Right renal cortex interstitium (tissue), 3 donors: ENCODE measurements at regions not wholly inside any gene's neighbourhood (a gene's known extent, or its start where the extent isn't known, plus 50 kb on each side); places are given as distances from the start of the nearest gene placed in this dataset.
"Not testable (repeated sequence)": the region's sequence is repeated elsewhere in the genome, so short reads cannot be mapped to it uniquely, and the experiment has no call there.

Source experiments
- DNase-seq, 3 donors: peaks; one replicate each; pipeline ENCODE4 v3.0.0-alpha.2; 2013; ENCODE audit warnings: low read depth in 3 of 3, low spot score in 2 of 3

DNA sequence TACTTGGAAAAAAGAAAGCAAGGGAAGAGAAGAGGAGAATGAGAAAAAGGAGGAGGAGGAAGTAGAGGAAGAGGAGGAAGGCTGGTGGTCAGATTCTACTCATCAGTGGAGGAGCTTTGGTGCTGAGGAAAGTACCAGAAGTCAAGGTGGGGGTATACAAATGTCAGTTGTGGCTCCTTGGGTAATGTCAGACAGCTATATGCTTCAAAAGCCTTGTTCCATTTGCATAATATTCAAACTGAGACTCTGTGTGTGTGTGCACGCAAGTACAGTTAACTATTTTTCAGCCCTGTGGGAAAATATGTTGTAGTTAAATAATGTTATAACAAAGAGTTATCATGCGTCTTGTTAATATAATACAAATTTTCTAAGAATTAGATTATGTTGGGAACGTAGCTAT lies 609.7 kb downstream of the PDCD6IP start:
- DNase-seq = no peak

GRCh38 chr3:34411596-34411995 lies 613.2 kb downstream of the PDCD6IP start:
- DNase-seq = no peak

DNA sequence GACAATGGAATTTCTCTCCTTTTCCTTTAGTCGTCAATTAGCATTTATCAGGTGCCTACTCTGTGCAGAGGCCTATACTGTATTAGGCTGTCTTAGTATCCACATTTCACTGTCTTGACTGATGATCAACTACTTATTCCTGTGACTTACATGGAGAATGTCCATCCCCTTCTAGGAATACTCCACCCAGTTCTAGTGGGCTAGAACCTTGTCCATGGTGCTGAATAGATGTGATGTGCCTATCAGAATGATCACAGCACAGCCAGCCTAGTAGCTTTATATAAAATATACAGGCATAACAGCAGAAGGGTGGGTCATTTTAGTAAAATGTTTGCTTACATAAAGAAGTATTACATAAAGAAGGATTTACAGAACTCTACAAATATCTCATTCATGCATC lies 621.4 kb downstream of the PDCD6IP start:
- peak in 2 of 3 donors; percentile 19 to 24 for DNase-seq

DNA sequence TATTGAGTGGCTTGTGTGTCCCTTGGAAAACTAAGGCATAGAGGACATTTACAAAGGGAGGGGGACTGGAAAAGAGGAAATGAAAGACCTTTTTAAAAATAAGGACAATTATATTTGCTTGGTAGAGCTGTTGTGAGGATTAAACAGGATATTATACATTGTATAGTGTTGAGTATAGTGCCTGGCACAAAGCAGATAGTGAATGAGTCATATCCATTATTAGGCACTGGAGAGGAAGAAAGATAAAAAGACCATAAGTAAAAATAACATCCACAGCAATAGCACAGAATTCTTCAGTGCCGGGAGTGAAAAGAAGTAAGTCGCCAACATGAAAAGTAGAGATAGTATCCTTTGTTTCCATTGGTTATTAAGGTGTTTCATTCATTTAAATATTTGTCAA lies 623.3 kb downstream of the PDCD6IP start:
- no peak for DNase-seq

- no peak for DNase-seq
Measured at GRCh38 chr3:34439796-34440195, 641.4 kb downstream of the PDCD6IP start.

DNA sequence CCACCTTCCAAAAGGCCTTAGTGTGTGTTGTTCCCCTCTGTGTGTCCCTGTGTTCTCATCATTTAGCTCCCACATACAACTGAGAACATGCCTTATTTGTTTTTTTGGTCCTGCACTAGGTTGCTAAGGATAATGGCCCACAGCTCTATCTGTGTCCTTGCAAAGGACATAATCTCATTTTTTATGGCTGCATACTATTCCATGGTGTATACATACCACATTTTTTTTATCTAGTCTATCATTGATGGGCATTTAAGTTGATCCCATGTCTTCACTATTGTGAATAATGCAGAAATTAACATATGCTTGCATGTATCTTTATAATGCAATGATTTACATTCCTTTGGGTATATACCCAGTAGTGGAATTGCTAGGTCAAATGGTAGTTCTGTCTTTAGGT lies 645.7 kb downstream of the PDCD6IP start:
- DNase-seq = no peak

GRCh38 chr3:34449305-34449704 lies 650.9 kb downstream of the PDCD6IP start:
- no peak for DNase-seq

DNA sequence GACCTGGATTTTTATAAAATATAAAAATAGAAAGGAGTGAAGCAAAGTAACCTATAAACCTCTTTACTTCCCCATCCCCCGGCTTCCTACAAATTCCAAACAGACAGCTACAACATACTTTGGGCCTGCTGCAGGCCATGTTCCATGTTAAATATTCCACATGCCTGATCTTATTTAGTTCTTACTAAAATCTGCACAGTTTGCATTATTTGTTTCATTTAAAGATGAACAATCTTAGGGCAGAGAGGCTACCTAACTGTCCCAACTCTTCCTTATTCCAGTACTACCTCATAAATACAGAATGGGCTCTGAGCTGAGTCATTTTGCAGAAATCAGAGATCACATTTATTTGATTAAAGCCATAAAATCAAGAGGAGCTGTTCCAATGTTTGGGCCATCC lies 665.0 kb downstream of the PDCD6IP start:
- DNase-seq = no peak

GRCh38 chr3:34464646-34465045 lies 666.2 kb downstream of the PDCD6IP start:
- no peak for DNase-seq

GRCh38 chr3:34475851-34476250 lies 677.4 kb downstream of the PDCD6IP start:
- DNase-seq = no peak

DNA sequence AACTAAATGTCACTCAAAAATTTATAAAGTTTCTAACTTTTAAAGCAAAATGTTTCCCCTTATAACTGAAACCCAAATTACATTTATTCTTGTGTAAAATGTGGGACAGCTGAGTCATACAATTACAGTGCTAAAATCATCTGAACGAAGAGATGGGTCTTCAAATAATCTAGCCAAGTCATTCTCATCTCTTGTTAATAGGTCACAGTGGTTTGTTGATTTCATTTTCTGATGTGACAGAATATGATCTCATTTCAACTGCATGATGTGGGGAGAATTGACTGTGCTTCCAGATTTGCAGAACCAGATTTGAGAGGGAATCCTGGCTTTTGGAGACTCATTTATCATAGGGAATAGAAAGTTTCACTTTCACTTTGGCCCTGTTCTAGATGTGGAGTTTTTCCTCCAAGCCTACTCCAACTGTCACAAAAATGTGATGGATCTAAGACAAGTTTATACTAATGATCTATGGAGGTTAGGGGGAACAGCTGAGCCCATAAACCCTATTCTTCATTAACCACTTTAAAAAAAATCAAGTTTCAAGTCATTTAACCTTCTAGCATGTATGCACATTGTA lies 685.0 kb downstream of the PDCD6IP start:
- DNase-seq = no peak

DNA sequence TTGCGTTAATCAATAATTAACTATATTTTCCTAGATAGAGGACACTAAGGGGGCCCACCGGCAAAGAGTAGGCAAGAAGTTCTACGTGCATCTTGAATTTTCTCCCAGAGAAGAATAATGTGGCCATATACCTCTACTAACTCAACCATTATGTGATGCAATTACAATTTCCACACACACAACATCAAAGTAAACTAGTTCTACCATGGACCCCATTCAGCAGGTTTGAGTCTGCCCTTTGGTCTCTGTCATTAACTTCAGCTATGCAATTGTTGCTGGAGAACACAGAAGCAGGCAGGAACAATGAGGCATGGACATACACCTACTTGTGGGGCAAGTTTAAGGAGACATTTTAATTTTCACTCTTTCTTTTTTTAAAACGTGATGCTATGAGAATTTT lies 705.9 kb downstream of the PDCD6IP start:
- DNase-seq = no peak

DNA sequence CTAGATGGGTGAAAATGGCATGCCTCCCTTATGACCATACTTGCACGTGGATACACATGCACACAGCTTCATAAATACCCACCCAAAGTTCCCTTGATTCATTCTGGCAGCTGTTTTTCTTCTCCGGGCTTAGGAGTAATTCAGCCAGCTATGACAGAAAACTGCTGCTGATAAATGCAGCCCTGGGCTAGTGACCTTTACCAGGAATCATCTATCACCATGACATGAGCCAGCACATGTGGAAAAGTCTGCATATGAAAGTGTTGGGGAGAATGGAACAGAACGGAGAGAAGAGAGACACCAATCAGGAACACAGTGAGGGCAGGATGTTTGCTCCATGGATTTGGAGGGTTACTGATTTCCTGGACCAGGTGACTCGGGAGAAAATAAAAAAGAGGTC lies 706.3 kb downstream of the PDCD6IP start:
- peak in 2 of 3 donors; percentile 6 to 8 for DNase-seq

GRCh38 chr3:34508732-34509131 lies 710.3 kb downstream of the PDCD6IP start:
- DNase-seq = no peak

DNA sequence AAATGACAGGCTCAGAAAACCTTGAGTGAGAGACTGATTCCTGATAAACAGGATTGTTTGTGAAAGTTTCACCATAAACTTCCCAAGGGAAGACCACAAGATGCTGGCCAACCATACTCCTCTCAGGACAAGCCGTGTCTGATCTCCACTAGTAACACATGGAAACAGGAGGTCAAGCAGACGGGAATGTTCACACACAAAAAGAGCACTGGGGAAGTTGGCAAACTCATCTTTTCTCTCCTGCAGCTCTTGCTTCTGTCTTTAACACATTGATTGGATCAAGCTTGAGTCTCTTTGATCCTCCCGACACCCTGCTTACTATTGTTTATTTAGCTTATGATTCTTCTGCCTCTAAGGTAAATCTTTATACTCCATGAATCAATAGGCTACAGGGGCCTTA lies 713.5 kb downstream of the PDCD6IP start:
- no peak for DNase-seq

DNA sequence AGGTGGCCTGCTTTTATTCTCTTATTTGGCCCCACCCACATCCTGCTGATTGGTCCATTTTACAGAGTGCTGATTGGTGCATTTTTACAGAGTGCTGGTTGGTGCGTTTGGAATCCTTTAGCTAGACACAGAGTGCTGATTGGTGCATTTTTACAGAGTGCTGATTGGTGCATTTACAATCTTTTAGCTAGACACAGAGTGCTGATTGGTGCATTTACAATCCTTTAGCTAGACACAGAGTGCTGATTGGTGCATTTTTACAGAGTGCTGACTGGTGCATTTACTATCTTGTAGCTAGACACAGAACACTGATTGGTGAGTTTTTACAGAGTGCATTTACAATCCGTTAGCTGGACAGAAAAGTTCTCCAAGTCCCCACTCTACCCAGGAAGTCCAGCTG lies 720.6 kb downstream of the PDCD6IP start:
- not testable (repeated sequence) for DNase-seq

DNA sequence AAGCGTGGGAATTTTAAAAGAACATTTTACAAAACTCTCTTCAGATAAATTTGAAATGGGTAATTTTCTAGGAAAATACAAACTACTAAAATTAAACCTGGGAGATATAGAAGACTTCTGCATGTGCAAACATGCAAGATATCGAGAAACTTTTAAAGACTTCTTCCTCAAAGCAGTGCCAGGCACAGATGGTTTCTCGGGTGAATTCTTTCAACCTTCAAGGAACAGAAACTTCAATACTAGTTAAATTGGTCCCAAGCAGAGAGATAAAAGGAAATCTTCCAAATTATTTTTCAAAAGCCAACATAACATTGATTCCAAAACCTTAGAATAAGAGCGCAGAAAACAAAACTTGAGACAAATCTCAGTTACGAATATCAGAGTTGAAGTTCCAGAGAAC lies 732.7 kb downstream of the PDCD6IP start:
- DNase-seq = no peak

- DNase-seq = no peak
Measured at GRCh38 chr3:34533451-34533850, 735.0 kb downstream of the PDCD6IP start.

GRCh38 chr3:34534013-34534412 lies 735.6 kb downstream of the PDCD6IP start:
- DNase-seq = no peak

- no peak for DNase-seq
Measured at GRCh38 chr3:34544136-34544535, 745.7 kb downstream of the PDCD6IP start.

DNA sequence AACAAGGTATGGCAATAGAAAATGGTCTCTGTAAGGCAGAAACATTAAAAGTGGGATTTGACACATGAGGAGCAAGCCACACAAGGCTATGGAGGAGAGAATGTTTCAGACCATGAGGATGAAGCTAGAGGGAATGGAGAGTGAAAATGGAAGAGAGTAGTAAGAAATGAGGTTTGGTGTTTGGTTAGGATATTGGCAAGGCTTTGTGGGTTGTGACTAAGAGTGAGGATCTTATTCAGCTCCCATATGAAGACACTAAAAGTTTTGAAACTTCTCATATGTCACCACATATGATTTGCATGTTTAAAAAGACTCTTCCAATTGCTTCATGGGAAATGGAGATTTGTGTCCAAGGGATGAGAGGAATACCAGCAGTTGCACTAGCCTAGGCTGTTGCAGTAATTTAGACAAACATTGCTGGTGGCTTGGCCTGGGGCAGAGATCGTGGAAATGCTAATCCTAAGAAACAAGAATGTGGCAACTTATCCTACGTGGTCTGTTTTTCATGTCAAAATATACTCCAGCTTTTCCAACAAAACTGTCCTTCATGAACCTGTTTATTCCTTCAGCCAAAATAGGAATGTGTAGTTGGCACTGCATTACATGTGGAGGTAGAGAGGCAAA lies 749.0 kb downstream of the PDCD6IP start:
- no peak for DNase-seq

DNA sequence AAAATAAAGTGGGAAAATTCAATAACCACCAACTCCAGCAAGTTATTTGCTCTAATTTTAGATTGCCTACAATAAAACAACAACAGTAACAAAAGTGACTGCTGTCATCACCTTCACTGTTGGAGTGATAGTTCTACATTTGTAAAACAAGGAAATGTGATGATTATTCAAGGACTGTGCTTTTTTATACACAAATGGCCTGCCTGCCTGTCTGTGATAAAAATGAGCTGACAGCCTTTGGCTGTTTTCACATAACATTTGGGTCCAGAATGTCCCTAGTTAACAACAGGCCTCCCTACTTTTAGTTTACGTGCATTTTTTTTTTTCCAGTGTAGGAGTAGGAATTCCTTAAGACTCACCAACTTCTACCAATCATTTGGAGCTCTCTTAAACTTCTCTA lies 768.8 kb downstream of the PDCD6IP start:
- DNase-seq = no peak

- no peak for DNase-seq
Measured at GRCh38 chr3:34568766-34569165, 770.3 kb downstream of the PDCD6IP start.
